HFF-Myc (cell line): ENCODE measurements at regions not wholly inside any gene's neighbourhood (a gene's known extent, or its start where the extent isn't known, plus 50 kb on each side); places are given as distances from the start of the nearest gene placed in this dataset.

Experiments
- DNase-seq: peaks from one replicate; pipeline ENCODE4 v3.0.0-alpha.2; 2011; ENCODE audit warnings: low read depth; ENCODE audit errors: extremely low read depth
- H3K4me3 ChIP-seq: replicated peaks from 2 replicates; pipeline ENCODE4 v1.5.1; 2011; ENCODE audit warnings: low read depth, mild to moderate bottlenecking, control low read depth, low read length
- TF ChIP-seq, protein P1 (sequence below): IDR thresholded peaks from 2 replicates; pipeline ENCODE4 v1.5.1; 2012; ENCODE audit warnings: mild to moderate bottlenecking, low read depth, low read length, control low read depth; ENCODE audit errors: missing control alignments

DNA sequence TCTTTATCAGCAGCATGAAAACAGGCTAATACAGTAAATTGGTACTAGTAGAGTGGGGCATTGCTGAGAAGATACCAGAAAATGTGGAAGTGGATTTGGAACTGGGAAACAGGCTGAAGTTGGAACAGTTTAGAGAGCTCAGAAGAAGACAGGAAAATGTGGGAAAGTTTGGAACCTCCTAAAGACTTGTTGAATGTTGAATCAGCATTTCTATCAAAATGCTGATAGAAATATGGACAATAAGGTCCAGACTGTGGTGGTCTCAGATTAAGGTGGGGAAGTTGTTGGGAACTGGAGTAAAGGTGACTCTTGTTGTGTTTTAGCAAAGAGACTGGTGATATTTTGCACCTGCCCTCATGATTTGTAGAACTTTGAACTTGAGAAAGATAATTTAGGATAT is 231.2 kb upstream of the KCND2 start:
- DNase-seq, result no peak
- TF ChIP-seq, protein P1, sequence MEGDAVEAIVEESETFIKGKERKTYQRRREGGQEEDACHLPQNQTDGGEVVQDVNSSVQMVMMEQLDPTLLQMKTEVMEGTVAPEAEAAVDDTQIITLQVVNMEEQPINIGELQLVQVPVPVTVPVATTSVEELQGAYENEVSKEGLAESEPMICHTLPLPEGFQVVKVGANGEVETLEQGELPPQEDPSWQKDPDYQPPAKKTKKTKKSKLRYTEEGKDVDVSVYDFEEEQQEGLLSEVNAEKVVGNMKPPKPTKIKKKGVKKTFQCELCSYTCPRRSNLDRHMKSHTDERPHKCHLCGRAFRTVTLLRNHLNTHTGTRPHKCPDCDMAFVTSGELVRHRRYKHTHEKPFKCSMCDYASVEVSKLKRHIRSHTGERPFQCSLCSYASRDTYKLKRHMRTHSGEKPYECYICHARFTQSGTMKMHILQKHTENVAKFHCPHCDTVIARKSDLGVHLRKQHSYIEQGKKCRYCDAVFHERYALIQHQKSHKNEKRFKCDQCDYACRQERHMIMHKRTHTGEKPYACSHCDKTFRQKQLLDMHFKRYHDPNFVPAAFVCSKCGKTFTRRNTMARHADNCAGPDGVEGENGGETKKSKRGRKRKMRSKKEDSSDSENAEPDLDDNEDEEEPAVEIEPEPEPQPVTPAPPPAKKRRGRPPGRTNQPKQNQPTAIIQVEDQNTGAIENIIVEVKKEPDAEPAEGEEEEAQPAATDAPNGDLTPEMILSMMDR, result no peak
- H3K4me3 ChIP-seq, result no peak overlapping the region

DNA sequence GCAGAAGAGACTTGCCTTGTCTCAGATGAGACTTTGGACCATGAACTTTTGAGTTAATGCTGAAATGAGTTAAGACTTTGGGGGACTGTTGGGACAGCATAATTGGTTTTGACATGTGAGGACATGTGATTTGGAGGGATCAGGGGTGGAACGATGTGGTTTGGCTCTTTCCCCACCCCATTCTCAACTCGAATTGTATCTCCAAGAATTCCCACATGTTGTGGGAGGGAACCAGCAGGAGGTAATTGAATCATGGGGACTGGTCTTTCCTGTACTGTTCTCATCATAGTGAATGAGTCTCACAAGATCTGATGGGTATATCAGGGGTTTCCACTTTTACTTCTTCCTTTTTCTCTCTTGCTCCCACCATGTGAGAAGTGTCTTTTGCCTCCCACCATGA is 229.7 kb upstream of the KCND2 start:
- no peak for DNase-seq

DNA sequence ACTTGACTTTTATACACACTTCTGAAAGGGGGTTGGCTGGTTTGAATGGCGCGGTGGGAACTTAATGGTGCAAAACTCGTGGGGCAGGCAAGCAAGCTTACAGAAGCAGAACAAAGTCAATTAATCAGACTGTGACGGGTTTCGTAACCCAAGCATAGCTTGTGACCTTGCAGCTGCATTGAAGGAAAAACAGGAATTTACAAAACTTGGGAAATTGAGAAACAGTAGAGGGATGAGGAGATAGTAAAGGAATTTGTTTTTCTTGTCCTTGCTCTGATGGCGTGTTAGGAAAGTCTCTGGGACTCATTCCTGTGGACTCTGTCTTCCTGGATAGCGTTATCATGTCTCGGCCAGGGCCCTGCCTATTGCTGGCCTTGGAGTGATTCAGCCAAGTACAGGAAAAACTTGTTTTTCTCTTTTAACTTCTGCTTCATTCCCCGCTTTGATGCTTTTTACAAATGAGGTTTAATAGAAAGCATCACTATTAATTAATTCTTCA is 220.0 kb upstream of the KCND2 start:
- TF ChIP-seq, protein P1, result no peak
- no peak for DNase-seq
- H3K4me3 ChIP-seq, result no peak overlapping the region

More for the DNA sequence above, 229.7 kb upstream of the KCND2 start:
- TF ChIP-seq, protein P1, result no peak
- H3K4me3 ChIP-seq, result no peak overlapping the region

DNA sequence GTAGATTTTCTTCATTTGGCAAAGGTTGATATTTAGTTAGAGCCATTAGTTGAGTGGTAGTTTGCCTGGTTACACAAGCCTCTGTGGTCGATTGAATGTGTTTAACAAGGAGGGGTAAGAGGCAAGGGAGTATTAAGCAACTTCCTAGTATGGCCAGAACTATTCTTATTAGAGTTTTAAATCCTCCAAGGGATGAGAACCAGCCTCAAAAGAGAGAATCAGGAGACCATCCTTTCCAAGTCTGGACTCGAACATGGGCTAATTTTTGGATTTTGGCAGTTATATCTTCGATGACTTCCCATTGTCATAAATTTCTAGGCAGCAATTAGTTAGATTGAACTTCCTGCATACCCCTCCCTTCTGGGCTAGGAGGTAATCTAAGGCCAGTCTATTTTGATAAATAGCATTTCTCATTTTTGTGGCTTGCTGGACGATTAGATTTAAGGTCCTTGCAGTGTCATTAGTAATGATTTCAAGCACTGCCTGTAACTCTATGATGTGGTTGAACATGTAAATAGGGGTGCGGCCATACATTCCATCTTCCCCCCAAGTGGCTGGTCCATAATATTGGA is 219.5 kb upstream of the KCND2 start:
- TF ChIP-seq, protein P1, result no peak
- H3K4me3 ChIP-seq, result no peak overlapping the region
- DNase-seq, result no peak

DNA sequence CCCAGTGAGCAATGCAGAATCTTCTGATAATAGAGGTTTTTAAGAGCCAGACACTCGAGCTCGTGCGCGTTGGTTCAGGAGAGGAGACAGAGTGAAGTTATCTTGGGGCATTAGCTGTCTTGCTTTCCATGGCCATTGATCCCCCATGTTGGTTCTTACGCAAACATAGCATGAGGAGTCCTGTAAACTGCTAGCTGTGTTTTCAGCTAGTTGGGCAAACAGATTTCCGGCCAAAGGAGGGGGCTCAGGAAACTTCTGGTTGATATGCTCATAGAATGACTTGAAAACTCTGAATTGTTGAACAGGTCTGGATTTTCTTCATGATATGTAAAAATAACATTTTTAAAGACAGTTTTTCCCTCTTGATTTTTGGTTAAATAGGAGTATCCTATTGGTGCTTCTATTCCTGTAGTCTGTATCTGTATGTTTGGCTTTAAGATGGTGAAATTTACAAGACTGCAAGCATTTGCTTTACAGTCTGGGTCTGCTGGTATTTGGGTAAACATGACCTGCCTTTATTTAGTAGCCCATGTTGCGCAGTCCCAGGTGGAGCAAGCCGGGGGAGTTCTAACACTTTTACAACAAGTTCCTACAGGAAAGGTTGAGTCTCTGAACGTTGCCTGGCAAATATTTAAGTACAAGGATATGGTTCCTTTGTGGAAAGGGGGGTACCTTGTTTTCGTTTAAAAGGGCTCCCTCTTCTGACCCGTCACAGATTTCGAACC is 218.4 kb upstream of the KCND2 start:
- DNase-seq, result no peak

DNA sequence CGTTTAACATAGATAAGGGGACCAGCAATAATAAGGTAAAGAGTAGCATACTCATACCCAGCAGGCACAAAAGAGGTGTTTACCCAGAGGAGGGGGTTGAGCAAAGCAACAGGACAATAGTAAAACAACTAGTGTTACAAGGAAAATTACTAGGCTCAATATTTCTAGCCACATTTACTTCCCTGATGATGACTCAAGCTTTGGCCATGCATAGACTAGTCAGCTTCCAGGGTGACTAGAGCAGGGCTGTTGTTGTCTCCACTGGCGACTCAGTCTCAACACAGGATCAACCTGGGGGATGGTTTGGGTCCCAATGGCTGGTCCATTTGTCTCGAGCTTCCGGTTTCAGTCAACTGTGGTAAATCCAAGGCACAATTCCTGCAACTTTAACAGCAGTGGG is 217.7 kb upstream of the KCND2 start:
- no peak overlapping the region for H3K4me3 ChIP-seq
- TF ChIP-seq, protein P1, result no peak
- DNase-seq, result no peak

More for the DNA sequence above, 218.4 kb upstream of the KCND2 start:
- no peak overlapping the region for H3K4me3 ChIP-seq
- TF ChIP-seq, protein P1, result no peak
